Hepatocyte (in vitro differentiated cells): ENCODE measurements at regions not wholly inside any gene's neighbourhood (a gene's known extent, or its start where the extent isn't known, plus 50 kb on each side); places are given as distances from the start of the nearest gene placed in this dataset.

Experiments used
- DNase-seq: peaks from one replicate; pipeline ENCODE4 v3.0.0-alpha.2; 2016; ENCODE audit warnings: low spot score
- H2AFZ ChIP-seq: fragments of 200-600 bp; sonication (generic); 2 replicates; pipeline ENCODE4 v1.6.0; 2016; ENCODE audit warnings: antibody characterized with exemption, mild to moderate bottlenecking
- H3K27ac ChIP-seq: fragments of 200-600 bp; sonication (generic); 2 replicates; pipeline ENCODE4 v1.5.1; 2016; ENCODE audit warnings: mild to moderate bottlenecking
- H3K27me3 ChIP-seq: fragments of 200-600 bp; sonication (generic); 2 replicates; pipeline ENCODE4 v1.6.1; 2016
- H3K36me3 ChIP-seq: fragments of 200-600 bp; sonication (generic); replicated peaks from 2 replicates; pipeline ENCODE4 v1.5.1; 2016; ENCODE audit warnings: low read depth; ENCODE audit not compliant: insufficient read depth
- H3K4me1 ChIP-seq: fragments of 200-600 bp; sonication (generic); 2 replicates; pipeline ENCODE4 v1.5.1; 2016; ENCODE audit warnings: mild to moderate bottlenecking, moderate library complexity; ENCODE audit not compliant: insufficient read depth
- H3K4me2 ChIP-seq: fragments of 200-600 bp; sonication (generic); 2 replicates; pipeline ENCODE4 v1.6.0; 2016
- H3K4me3 ChIP-seq: fragments of 200-600 bp; sonication (generic); 2 replicates; pipeline ENCODE4 v1.5.1; 2016; ENCODE audit warnings: mild to moderate bottlenecking
- H3K79me2 ChIP-seq: fragments of 200-600 bp; sonication (generic); 2 replicates; pipeline ENCODE4 v1.6.0; 2017; ENCODE audit warnings: mild to moderate bottlenecking
- H3K9me2 ChIP-seq: fragments of 200-600 bp; sonication (generic); replicated peaks from 2 replicates; pipeline ENCODE4 v1.6.0; 2017; ENCODE audit warnings: mild to moderate bottlenecking; ENCODE audit not compliant: insufficient read depth
- H3K9me3 ChIP-seq: fragments of 200-600 bp; sonication (generic); 2 replicates; pipeline ENCODE4 v1.5.1; 2016; ENCODE audit warnings: low read depth, mild to moderate bottlenecking
- H4K20me1 ChIP-seq: fragments of 200-600 bp; sonication (generic); 2 replicates; pipeline ENCODE4 v1.6.0; 2016; ENCODE audit warnings: mild to moderate bottlenecking; ENCODE audit not compliant: insufficient read depth, poor library complexity, severe bottlenecking
- EZH2 ChIP-seq: fragments of 200-600 bp; sonication (generic); IDR thresholded peaks from 2 replicates; pipeline ENCODE4 v1.6.1; 2016; ENCODE audit warnings: antibody characterized with exemption, mild to moderate bottlenecking, borderline replicate concordance
- EZH2phosphoT487 ChIP-seq: fragments of 200-600 bp; sonication (generic); IDR thresholded peaks from one replicate; pipeline ENCODE4 v1.6.1; 2018; ENCODE audit warnings: antibody characterized with exemption, mild to moderate bottlenecking, low read depth, moderate library complexity; ENCODE audit not compliant: unreplicated experiment, severe bottlenecking
- WGBS: methylation state at CpG from one replicate; pipeline ENCODE4 v1.1.6; 2016; ENCODE audit warnings: low lambda C conversion rate; ENCODE audit errors: missing lambda C conversion rate; 5-methylcytosine and 5-hydroxymethylcytosine counted together
- TF ChIP-seq, protein P1 (sequence below): fragments of 200-600 bp; sonication (generic); IDR thresholded peaks from 2 replicates; pipeline ENCODE4 v1.5.1; 2016; ENCODE audit warnings: antibody characterized with exemption, mild to moderate bottlenecking; ENCODE audit not compliant: poor library complexity

GRCh38 chr6:51268666-51269065 lies 450.0 kb downstream of the TFAP2B start:
- H3K9me2 ChIP-seq: no peaks in the 10 kb centered on the region
- H4K20me1 ChIP-seq: no peaks in the 10 kb centered on the region
- no peaks in the 10 kb centered on the region for H3K27me3 ChIP-seq
- DNase-seq: no peak
- H3K36me3 ChIP-seq: no peaks in the 10 kb centered on the region
- TF ChIP-seq EZH2: no peak
- TF ChIP-seq, protein P1, sequence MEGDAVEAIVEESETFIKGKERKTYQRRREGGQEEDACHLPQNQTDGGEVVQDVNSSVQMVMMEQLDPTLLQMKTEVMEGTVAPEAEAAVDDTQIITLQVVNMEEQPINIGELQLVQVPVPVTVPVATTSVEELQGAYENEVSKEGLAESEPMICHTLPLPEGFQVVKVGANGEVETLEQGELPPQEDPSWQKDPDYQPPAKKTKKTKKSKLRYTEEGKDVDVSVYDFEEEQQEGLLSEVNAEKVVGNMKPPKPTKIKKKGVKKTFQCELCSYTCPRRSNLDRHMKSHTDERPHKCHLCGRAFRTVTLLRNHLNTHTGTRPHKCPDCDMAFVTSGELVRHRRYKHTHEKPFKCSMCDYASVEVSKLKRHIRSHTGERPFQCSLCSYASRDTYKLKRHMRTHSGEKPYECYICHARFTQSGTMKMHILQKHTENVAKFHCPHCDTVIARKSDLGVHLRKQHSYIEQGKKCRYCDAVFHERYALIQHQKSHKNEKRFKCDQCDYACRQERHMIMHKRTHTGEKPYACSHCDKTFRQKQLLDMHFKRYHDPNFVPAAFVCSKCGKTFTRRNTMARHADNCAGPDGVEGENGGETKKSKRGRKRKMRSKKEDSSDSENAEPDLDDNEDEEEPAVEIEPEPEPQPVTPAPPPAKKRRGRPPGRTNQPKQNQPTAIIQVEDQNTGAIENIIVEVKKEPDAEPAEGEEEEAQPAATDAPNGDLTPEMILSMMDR: no peak
- TF ChIP-seq EZH2phosphoT487: no peak
- H3K4me3 ChIP-seq: no peak overlapping the region
- no peak overlapping the region for H3K27ac ChIP-seq
- no peaks in the 10 kb centered on the region for H3K4me1 ChIP-seq
- no peak overlapping the region for H2AFZ ChIP-seq
- no peak overlapping the region for H3K4me2 ChIP-seq
- 52% methylated on average over 4 of the region's 4 CpGs for WGBS
- no peaks in the 10 kb centered on the region for H3K79me2 ChIP-seq
- H3K9me3 ChIP-seq: no peaks in the 10 kb centered on the region

DNA sequence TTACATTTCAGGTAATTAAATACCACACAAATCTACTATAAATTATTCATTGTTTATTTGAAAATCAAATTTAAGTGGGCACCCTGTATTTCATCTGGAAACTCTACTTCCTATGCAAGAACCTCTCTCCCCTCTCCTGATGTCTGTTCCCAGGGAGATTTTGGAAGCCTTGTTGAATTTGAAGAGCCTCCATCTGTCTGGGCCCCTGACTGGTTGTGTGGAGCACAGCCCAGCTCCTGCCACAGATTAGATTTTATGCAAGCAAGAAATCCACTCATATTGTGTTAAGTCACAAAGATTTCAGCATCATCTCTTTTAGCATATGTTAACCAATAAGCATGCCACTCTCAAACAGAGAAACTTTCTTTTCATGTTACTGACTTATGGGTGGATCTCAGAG lies 451.2 kb downstream of the TFAP2B start:
- Histone ChIP-seq H3K9me2 (no peaks in the 10 kb centered on the region), H3K27ac (no peak overlapping the region), H3K4me3 (no peak overlapping the region), H3K4me1 (no peaks in the 10 kb centered on the region), H3K36me3 (no peaks in the 10 kb centered on the region), H3K9me3 (no peaks in the 10 kb centered on the region), H3K27me3 (no peaks in the 10 kb centered on the region), H3K4me2 (no peak overlapping the region), H2AFZ (no peak overlapping the region), H3K79me2 (no peaks in the 10 kb centered on the region), H4K20me1 (no peaks in the 10 kb centered on the region)
- no peak for TF ChIP-seq EZH2
- TF ChIP-seq, protein P1: no peak
- no peak for TF ChIP-seq EZH2phosphoT487
- DNase-seq: no peak

- H3K4me1 ChIP-seq: no peaks in the 10 kb centered on the region
- H3K9me2 ChIP-seq: no peaks in the 10 kb centered on the region
- TF ChIP-seq, protein P1: no peak
- TF ChIP-seq EZH2 (no peak), EZH2phosphoT487 (no peak)
- no peaks in the 10 kb centered on the region for H3K9me3 ChIP-seq
- no peaks in the 10 kb centered on the region for H3K36me3 ChIP-seq
- no peak overlapping the region for H3K27ac ChIP-seq
- H4K20me1 ChIP-seq: no peaks in the 10 kb centered on the region
- no peak for DNase-seq
- WGBS: no CpG with 5 or more reads among the region's 1 CpG
- H3K79me2 ChIP-seq: no peaks in the 10 kb centered on the region
- H3K4me2 ChIP-seq: no peak overlapping the region
- H2AFZ ChIP-seq: no peak overlapping the region
- H3K27me3 ChIP-seq: no peaks in the 10 kb centered on the region
- no peak overlapping the region for H3K4me3 ChIP-seq
Measured at GRCh38 chr6:51271615-51272014, 452.9 kb downstream of the TFAP2B start.
